ENCODE measurements at regions not wholly inside any gene's neighbourhood (a gene's known extent, or its start where the extent isn't known, plus 50 kb on each side); places are given as distances from the start of the nearest gene placed in this dataset.

GRCh38 chr15:48059791-48060190 is 61.0 kb upstream of the SLC24A5 start:
- no peak overlapping the region for H3K9ac ChIP-seq (ENCODE audit: low read length)
- TF ChIP-seq EZH2phosphoT487 (IDR thresholded peaks at IDR 0.05; ENCODE audit: low read length) = no peak
- TF ChIP-seq EZH2 (optimal IDR thresholded peaks at IDR 0.05; ENCODE audit: low read depth, low read length) = no peak
- TF ChIP-seq CTCF (IDR thresholded peaks at IDR 0.05; ENCODE audit: low read length) = no peak
- no peaks in the 10 kb centered on the region for H4K20me1 ChIP-seq (ENCODE audit: insufficient read depth, low read length)
- no peaks in the 10 kb centered on the region for H3K4me1 ChIP-seq (ENCODE audit: low read length)
- H2AFZ ChIP-seq (ENCODE audit: low read length) = no peak overlapping the region
- no peak overlapping the region for H3K27ac ChIP-seq (ENCODE audit: low read length)
- H3K4me3 ChIP-seq (ENCODE audit: low read length) = no peak overlapping the region
- no peaks in the 10 kb centered on the region for H3K27me3 ChIP-seq (replicated peaks; ENCODE audit: insufficient read depth, low read length)
- no peaks in the 10 kb centered on the region for H3K9me2 ChIP-seq (replicated peaks; ENCODE audit: insufficient read depth, low read length)
- DNase-seq = no peak
- no peaks in the 10 kb centered on the region for H3K9me3 ChIP-seq (replicated peaks; ENCODE audit: insufficient read depth, low read length)
- no peaks in the 10 kb centered on the region for H3K36me3 ChIP-seq (replicated peaks; ENCODE audit: insufficient read depth, low read length)
- H3K79me2 ChIP-seq (ENCODE audit: low read length) = no peaks in the 10 kb centered on the region
- no peak overlapping the region for H3K4me2 ChIP-seq (ENCODE audit: low read depth, low read length)
- no peaks in the 10 kb centered on the region for H3F3A ChIP-seq (ENCODE audit: insufficient read depth, low read length)

- Histone ChIP-seq H3K4me1 (ENCODE audit: low read length) (no peaks in the 10 kb centered on the region), H3F3A (ENCODE audit: insufficient read depth, low read length) (no peaks in the 10 kb centered on the region), H4K20me1 (ENCODE audit: insufficient read depth, low read length) (no peaks in the 10 kb centered on the region), H3K4me3 (ENCODE audit: low read length) (no peak overlapping the region), H3K9ac (ENCODE audit: low read length) (no peak overlapping the region), H3K4me2 (ENCODE audit: low read depth, low read length) (no peak overlapping the region), H3K36me3 (replicated peaks; ENCODE audit: insufficient read depth, low read length) (no peaks in the 10 kb centered on the region), H3K9me3 (replicated peaks; ENCODE audit: insufficient read depth, low read length) (no peaks in the 10 kb centered on the region), H3K27ac (ENCODE audit: low read length) (no peak overlapping the region), H3K79me2 (ENCODE audit: low read length) (no peaks in the 10 kb centered on the region), H2AFZ (ENCODE audit: low read length) (no peak overlapping the region), H3K27me3 (replicated peaks; ENCODE audit: insufficient read depth, low read length) (no peaks in the 10 kb centered on the region), H3K9me2 (replicated peaks; ENCODE audit: insufficient read depth, low read length) (no peaks in the 10 kb centered on the region)
- TF ChIP-seq CTCF (IDR thresholded peaks at IDR 0.05; ENCODE audit: low read length) (no peak), EZH2phosphoT487 (IDR thresholded peaks at IDR 0.05; ENCODE audit: low read length) (no peak), EZH2 (optimal IDR thresholded peaks at IDR 0.05; ENCODE audit: low read depth, low read length) (no peak)
- no peak for DNase-seq
These were observed 60.4 kb upstream of the SLC24A5 start for GRCh38 chr15:48060396-48060795.

- H3K4me1 ChIP-seq (ENCODE audit: low read length) = no peaks in the 10 kb centered on the region
- no peak for TF ChIP-seq EZH2phosphoT487 (IDR thresholded peaks at IDR 0.05; ENCODE audit: low read length)
- no peak for TF ChIP-seq CTCF (IDR thresholded peaks at IDR 0.05; ENCODE audit: low read length)
- TF ChIP-seq EZH2 (optimal IDR thresholded peaks at IDR 0.05; ENCODE audit: low read depth, low read length) = no peak
- no peaks in the 10 kb centered on the region for H3K9me2 ChIP-seq (replicated peaks; ENCODE audit: insufficient read depth, low read length)
- no peak overlapping the region for H3K27ac ChIP-seq (ENCODE audit: low read length)
- DNase-seq = no peak
- H3K4me3 ChIP-seq (ENCODE audit: low read length) = no peak overlapping the region
- no peak overlapping the region for H3K9ac ChIP-seq (ENCODE audit: low read length)
- no peaks in the 10 kb centered on the region for H3K27me3 ChIP-seq (replicated peaks; ENCODE audit: insufficient read depth, low read length)
- no peak overlapping the region for H2AFZ ChIP-seq (ENCODE audit: low read length)
- H3K36me3 ChIP-seq (replicated peaks; ENCODE audit: insufficient read depth, low read length) = no peaks in the 10 kb centered on the region
- H4K20me1 ChIP-seq (ENCODE audit: insufficient read depth, low read length) = no peaks in the 10 kb centered on the region
- no peaks in the 10 kb centered on the region for H3K79me2 ChIP-seq (ENCODE audit: low read length)
- no peaks in the 10 kb centered on the region for H3K9me3 ChIP-seq (replicated peaks; ENCODE audit: insufficient read depth, low read length)
- H3F3A ChIP-seq (ENCODE audit: insufficient read depth, low read length) = no peaks in the 10 kb centered on the region
- no peak overlapping the region for H3K4me2 ChIP-seq (ENCODE audit: low read depth, low read length)
These were observed 59.2 kb upstream of the SLC24A5 start for GRCh38 chr15:48061605-48062004.
